ENCODE measurements at regions not wholly inside any gene's neighbourhood (a gene's known extent, or its start where the extent isn't known, plus 50 kb on each side); places are given as distances from the start of the nearest gene placed in this dataset.

- TF ChIP-seq CTCF (optimal IDR thresholded peaks at IDR 0.05 in 1 of 3, IDR thresholded peaks at IDR 0.05 in 1 of 3, conservative IDR thresholded peaks at IDR 0.05 in 1 of 3; ENCODE audit: extremely low read depth in 1 of 3, insufficient read depth in 2 of 3, low read length in 3 of 3) (no peak), EZH2 (IDR thresholded peaks at IDR 0.05; ENCODE audit: low read length) (no peak)
Measured at GRCh38 chr14:34021096-34021495, 70.2 kb upstream of the EGLN3 start.

All from keratinocyte (primary cell).